Thyroid gland (tissue), 4 donors: ENCODE measurements at regions not wholly inside any gene's neighbourhood (a gene's known extent, or its start where the extent isn't known, plus 50 kb on each side); places are given as distances from the start of the nearest gene placed in this dataset.
"Not testable (repeated sequence)": the region's sequence is repeated elsewhere in the genome, so short reads cannot be mapped to it uniquely, and the experiment has no call there.

Experiments
- DNase-seq, 2 donors: peaks; one replicate each; pipeline ENCODE4 v3.0.0-alpha.2; 2019
- H3K27ac ChIP-seq, 3 donors: fragments of 200-600 bp; sonication (generic); 1 replicate in 2 of 3; 2 replicates in 1 of 3; pipeline ENCODE4 v1.5.1; 2016 to 2019; ENCODE audit warnings: mild to moderate bottlenecking in 1 of 3, moderate library complexity in 1 of 3
- H3K27me3 ChIP-seq: fragments of 200-600 bp; sonication (generic); one replicate; pipeline ENCODE4 v1.5.1; 2019
- H3K36me3 ChIP-seq, 2 donors: fragments of 200-600 bp; sonication (generic); one replicate each; pipeline ENCODE4 v1.5.1; 2016 to 2019
- H3K4me1 ChIP-seq, 2 donors: fragments of 200-600 bp; sonication (generic); one replicate each; pipeline ENCODE4 v1.5.1; 2017 to 2019
- H3K4me3 ChIP-seq, 3 donors: fragments of 200-600 bp; sonication (generic); replicated peaks in 1 of 3; 1 replicate in 2 of 3; 2 replicates in 1 of 3; pipeline ENCODE4 v1.5.1; 2016; ENCODE audit warnings: mild to moderate bottlenecking in 1 of 3
- H3K9me3 ChIP-seq: fragments of 200-600 bp; sonication (generic); one replicate; pipeline ENCODE4 v1.5.1; 2017
- POLR2A ChIP-seq, 2 donors: fragments of 450-650 bp; IDR thresholded peaks; one replicate each; pipeline ENCODE4 v1.6.1; 2017; ENCODE audit warnings: antibody characterized with exemption in 2 of 2, mild to moderate bottlenecking in 2 of 2, moderate library complexity in 1 of 2
- WGBS, 2 donors: methylation state at CpG; one replicate each; pipeline ENCODE4 v1.1.5; 2017; 5-methylcytosine and 5-hydroxymethylcytosine counted together
- intact Hi-C: fragments of 100-400 bp; cut with DNase I; formaldehyde crosslinking; loops from one replicate; pipeline ENCODE4 v1.15.1; 2023
- TF ChIP-seq, protein P1 (sequence below), 6 experiments: fragments of 200-600 bp in 3 of 6; fragments of 450-650 bp in 3 of 6; sonication (generic) in 3 of 6; IDR thresholded peaks; one replicate each; pipeline ENCODE4 v1.5.1; 2016 to 2019; ENCODE audit warnings: antibody characterized with exemption in 6 of 6, mild to moderate bottlenecking in 2 of 6, inconsistent platforms in 1 of 6, moderate library complexity in 1 of 6

DNA sequence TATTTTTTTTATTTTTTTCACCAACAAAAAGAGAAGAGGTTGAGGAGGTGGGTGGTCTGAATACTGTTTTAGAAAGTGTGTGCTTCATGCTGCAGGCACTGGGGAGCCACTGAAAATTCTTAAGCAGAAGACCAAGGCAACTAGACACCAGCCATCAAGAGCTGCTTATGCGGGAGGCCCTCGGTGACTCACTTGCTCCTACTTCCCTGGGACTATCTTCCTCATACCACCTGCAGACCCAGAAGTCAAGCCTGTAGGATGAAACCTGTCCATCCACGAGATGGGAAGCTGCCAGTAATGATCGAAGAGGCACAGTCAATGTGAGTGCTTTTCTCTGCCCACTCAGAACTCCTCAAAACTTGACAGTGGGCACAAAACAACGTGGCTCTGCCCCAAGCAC, 125.8 kb upstream of the SLC44A1 start:
- no peaks in the 10 kb centered on the region for H3K36me3 ChIP-seq
- 69% methylated on average over 5 of the region's 5 CpGs for WGBS, 2 donors
- H3K9me3 ChIP-seq: no peaks in the 10 kb centered on the region
- no peak overlapping the region for H3K4me3 ChIP-seq
- no peak for DNase-seq
- no peaks in the 10 kb centered on the region for H3K27me3 ChIP-seq
- TF ChIP-seq, protein P1, sequence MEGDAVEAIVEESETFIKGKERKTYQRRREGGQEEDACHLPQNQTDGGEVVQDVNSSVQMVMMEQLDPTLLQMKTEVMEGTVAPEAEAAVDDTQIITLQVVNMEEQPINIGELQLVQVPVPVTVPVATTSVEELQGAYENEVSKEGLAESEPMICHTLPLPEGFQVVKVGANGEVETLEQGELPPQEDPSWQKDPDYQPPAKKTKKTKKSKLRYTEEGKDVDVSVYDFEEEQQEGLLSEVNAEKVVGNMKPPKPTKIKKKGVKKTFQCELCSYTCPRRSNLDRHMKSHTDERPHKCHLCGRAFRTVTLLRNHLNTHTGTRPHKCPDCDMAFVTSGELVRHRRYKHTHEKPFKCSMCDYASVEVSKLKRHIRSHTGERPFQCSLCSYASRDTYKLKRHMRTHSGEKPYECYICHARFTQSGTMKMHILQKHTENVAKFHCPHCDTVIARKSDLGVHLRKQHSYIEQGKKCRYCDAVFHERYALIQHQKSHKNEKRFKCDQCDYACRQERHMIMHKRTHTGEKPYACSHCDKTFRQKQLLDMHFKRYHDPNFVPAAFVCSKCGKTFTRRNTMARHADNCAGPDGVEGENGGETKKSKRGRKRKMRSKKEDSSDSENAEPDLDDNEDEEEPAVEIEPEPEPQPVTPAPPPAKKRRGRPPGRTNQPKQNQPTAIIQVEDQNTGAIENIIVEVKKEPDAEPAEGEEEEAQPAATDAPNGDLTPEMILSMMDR (IDR thresholded peaks at IDR 0.05): no peak
- no peak for TF ChIP-seq POLR2A (IDR thresholded peaks at IDR 0.05)
- intact Hi-C loops: no loop called here
- no peaks in the 10 kb centered on the region for H3K4me1 ChIP-seq
- no peak overlapping the region for H3K27ac ChIP-seq

DNA sequence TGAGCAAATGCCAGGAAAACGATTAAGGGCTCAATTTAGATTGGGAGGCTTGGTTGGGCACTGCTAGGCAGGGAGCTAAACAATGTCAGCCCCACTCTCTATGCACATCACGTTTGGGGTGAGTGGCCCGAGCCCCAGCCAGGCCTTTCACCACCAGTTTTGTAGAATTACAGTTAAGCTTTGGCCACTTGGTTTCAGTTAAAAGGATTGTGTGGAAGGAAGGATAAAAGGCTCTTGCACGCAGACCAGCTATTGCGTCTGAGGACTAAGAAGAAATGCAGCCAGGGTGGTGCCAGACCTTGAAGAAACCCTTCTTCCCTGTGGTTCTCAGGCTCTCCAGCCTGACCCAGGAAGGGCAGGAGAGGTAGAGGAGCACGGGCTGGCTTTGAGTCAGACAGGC, 125.3 kb upstream of the SLC44A1 start:
- H3K9me3 ChIP-seq: no peaks in the 10 kb centered on the region
- TF ChIP-seq, protein P1 (IDR thresholded peaks at IDR 0.05): no peak
- TF ChIP-seq POLR2A (IDR thresholded peaks at IDR 0.05): no peak
- intact Hi-C loops: no loop called here
- H3K27me3 ChIP-seq: no peaks in the 10 kb centered on the region
- 67 to 81% methylated on average over 6 of the region's 6 CpGs for WGBS, 2 donors
- no peak overlapping the region for H3K4me3 ChIP-seq
- H3K36me3 ChIP-seq: no peaks in the 10 kb centered on the region
- no peak for DNase-seq
- H3K27ac ChIP-seq: no peak overlapping the region
- H3K4me1 ChIP-seq: no peaks in the 10 kb centered on the region

DNA sequence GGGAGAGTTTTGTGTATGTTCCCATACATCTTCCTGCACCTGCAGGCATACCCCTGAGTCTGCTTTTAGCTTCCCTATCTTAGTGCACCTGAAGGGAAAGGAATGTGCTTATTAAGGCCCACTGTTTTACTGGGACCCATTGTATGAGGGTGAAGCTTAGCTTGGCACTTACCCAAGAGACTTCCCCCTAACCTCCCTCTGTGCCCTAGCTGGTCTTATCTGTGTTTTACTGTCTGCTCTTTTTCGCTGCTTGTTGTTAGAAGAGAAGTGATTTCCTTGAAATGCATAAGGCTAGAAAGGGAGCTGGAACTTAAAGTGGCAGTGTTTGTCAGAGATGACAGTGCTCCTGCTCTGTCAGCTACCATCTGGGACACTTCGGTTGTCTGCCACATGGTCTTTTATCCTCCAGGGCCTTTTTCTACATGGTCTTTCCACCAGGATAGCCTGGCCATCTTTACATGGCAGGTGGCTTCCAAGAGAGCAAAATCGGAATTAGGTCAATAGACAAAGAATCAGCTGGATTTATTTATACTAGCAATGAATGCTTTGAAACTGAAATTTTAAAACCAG, 122.5 kb upstream of the SLC44A1 start:
- H3K36me3 ChIP-seq: no peaks in the 10 kb centered on the region
- no peak overlapping the region for H3K27ac ChIP-seq
- no peak for TF ChIP-seq POLR2A (IDR thresholded peaks at IDR 0.05)
- TF ChIP-seq, protein P1 (IDR thresholded peaks at IDR 0.05): no peak
- no peaks in the 10 kb centered on the region for H3K9me3 ChIP-seq
- no peak overlapping the region for H3K4me3 ChIP-seq
- no peaks in the 10 kb centered on the region for H3K4me1 ChIP-seq
- DNase-seq: no peak
- 83 to 91% methylated on average over 3 of the region's 3 CpGs for WGBS, 2 donors
- no peaks in the 10 kb centered on the region for H3K27me3 ChIP-seq
- intact Hi-C loops: no loop called here

DNA sequence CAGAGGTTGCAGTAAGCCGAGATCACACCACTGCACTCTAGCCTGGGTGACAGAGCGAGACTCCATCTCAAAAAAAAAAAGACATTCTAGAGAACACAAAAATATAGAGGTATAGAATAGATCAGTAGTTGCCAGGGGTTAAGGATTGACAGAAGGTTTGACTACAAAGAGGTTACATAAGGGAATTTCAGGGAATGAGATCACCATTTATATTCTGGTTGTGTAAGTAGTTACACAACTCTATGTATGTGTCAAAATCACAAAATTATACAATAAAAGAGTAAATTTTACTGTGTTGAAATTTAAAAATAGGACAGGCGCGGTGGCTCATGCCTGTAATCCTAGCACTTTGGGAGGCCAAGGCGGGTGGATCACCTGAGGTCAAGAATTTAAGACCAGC, 119.9 kb upstream of the SLC44A1 start:
- H3K4me3 ChIP-seq, H3K36me3 ChIP-seq, H3K27ac ChIP-seq, H3K9me3 ChIP-seq, H3K4me1 ChIP-seq, H3K27me3 ChIP-seq, intact Hi-C loops, DNase-seq: not testable (repeated sequence)
- WGBS, 2 donors: 94 to 95% methylated on average over 5 of the region's 5 CpGs

DNA sequence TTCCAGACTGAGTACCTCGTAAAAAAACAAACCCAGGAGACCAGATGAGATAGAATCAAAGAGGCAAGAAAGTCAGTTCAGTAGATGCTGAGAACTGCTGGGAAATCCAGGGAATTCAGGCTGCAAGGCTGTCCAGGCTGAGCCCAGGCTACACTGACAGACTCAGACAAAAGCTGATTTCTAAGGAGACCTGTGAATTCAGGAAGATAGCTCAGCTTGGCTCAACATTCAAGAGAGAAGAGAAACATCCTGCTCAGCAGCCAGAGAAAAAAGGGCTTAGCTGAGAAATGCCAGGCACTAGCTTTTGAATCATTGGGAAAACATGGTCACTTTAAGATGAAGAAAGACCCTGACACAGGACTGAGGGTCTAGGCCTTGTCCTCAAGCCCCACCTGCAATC, 118.2 kb upstream of the SLC44A1 start:
- H3K27ac ChIP-seq: no peak overlapping the region
- no peaks in the 10 kb centered on the region for H3K36me3 ChIP-seq
- TF ChIP-seq, protein P1 (IDR thresholded peaks at IDR 0.05): no peak
- no peak for TF ChIP-seq POLR2A (IDR thresholded peaks at IDR 0.05)
- no peaks in the 10 kb centered on the region for H3K4me1 ChIP-seq
- no peaks in the 10 kb centered on the region for H3K27me3 ChIP-seq
- no peak for DNase-seq
- intact Hi-C loops: no loop called here
- no peaks in the 10 kb centered on the region for H3K9me3 ChIP-seq
- H3K4me3 ChIP-seq: no peak overlapping the region
- 44 to 63% methylated on average over 1 of the region's 1 CpG for WGBS, 2 donors

DNA sequence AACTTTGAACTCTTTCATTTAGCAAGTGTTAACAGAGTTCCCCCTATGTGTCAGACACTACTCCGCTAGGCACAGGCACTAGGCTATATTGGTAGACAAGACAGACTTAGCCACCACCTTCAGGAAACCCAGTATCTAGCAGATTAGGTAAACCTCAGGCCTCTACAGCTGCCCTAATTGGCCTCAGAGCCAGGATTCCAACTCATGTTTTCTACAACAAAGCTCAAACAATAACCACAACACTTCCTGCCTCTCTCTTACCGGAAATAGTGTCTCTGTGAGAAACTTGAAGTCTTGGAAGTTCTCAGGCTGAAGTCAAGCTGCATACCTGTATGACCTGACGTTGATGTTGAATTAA, 116.6 kb upstream of the SLC44A1 start:
- intact Hi-C loops: no loop called here
- 75 to 78% methylated on average over 3 of the region's 3 CpGs for WGBS, 2 donors
- Histone ChIP-seq H3K4me1 (no peaks in the 10 kb centered on the region), H3K9me3 (no peaks in the 10 kb centered on the region), H3K27me3 (no peaks in the 10 kb centered on the region), H3K4me3 (no peak overlapping the region), H3K27ac (no peak overlapping the region), H3K36me3 (no peaks in the 10 kb centered on the region)
- DNase-seq: no peak
- no peak for TF ChIP-seq POLR2A (IDR thresholded peaks at IDR 0.05)
- TF ChIP-seq, protein P1 (IDR thresholded peaks at IDR 0.05): no peak
